ENCODE measurements at regions not wholly inside any gene's neighbourhood (a gene's known extent, or its start where the extent isn't known, plus 50 kb on each side); places are given as distances from the start of the nearest gene placed in this dataset.

GRCh38 chr16:79444572-79444971 is 156.0 kb downstream of the MAF start:
- DNase-seq (ENCODE audit: low read depth) = no peak

- no peak for DNase-seq (ENCODE audit: low read depth)
Measured at GRCh38 chr16:79439901-79440300, 160.6 kb downstream of the MAF start.

GRCh38 chr16:79437764-79438751 is 162.5 kb downstream of the MAF start:
- peak; percentile 31 for DNase-seq (ENCODE audit: low read depth)

- no peak for DNase-seq (ENCODE audit: low read depth)
Measured at GRCh38 chr16:79436885-79437284, 163.7 kb downstream of the MAF start.

- DNase-seq (ENCODE audit: low read depth) = no peak
Measured at GRCh38 chr16:79434771-79435170, 165.8 kb downstream of the MAF start.

- DNase-seq (ENCODE audit: low read depth) = no peak
Measured at GRCh38 chr16:79434092-79434491, 166.4 kb downstream of the MAF start.

GRCh38 chr16:79431923-79432322 is 168.6 kb downstream of the MAF start:
- no peak for DNase-seq (ENCODE audit: low read depth)

GRCh38 chr16:79430191-79430678 is 170.3 kb downstream of the MAF start:
- no peak for DNase-seq (ENCODE audit: low read depth)

GRCh38 chr16:79429381-79430190 is 171.0 kb downstream of the MAF start:
- DNase-seq (ENCODE audit: low read depth) = no peak

GRCh38 chr16:79426663-79427062 is 173.9 kb downstream of the MAF start:
- no peak for DNase-seq (ENCODE audit: low read depth)

GRCh38 chr16:79422064-79422463 is 178.5 kb downstream of the MAF start:
- DNase-seq (ENCODE audit: low read depth) = no peak

- DNase-seq (ENCODE audit: low read depth) = no peak
Measured at GRCh38 chr16:79421126-79421525, 179.4 kb downstream of the MAF start.

- no peak for DNase-seq (ENCODE audit: low read depth)
Measured at GRCh38 chr16:79420493-79420892, 180.0 kb downstream of the MAF start.

- no peak for DNase-seq (ENCODE audit: low read depth)
Measured at GRCh38 chr16:79419148-79419547, 181.4 kb downstream of the MAF start.

- DNase-seq (ENCODE audit: low read depth) = no peak
Measured at GRCh38 chr16:79417601-79418008, 182.9 kb downstream of the MAF start.

- no peak for DNase-seq (ENCODE audit: low read depth)
Measured at GRCh38 chr16:79415983-79416640, 184.4 kb downstream of the MAF start.

GRCh38 chr16:79412783-79413225 is 187.7 kb downstream of the MAF start:
- no peak for DNase-seq (ENCODE audit: low read depth)

- no peak for DNase-seq (ENCODE audit: low read depth)
Measured at GRCh38 chr16:79411805-79412204, 188.7 kb downstream of the MAF start.

- no peak for DNase-seq (ENCODE audit: low read depth)
Measured at GRCh38 chr16:79411357-79411756, 189.2 kb downstream of the MAF start.

- DNase-seq (ENCODE audit: low read depth) = no peak
Measured at GRCh38 chr16:79409978-79410377, 190.6 kb downstream of the MAF start.

GRCh38 chr16:79408355-79408754 is 192.2 kb downstream of the MAF start:
- no peak for DNase-seq (ENCODE audit: low read depth)

Measured in M059J (cell line).